ENCODE measurements at regions not wholly inside any gene's neighbourhood (a gene's known extent, or its start where the extent isn't known, plus 50 kb on each side); places are given as distances from the start of the nearest gene placed in this dataset.

GRCh38 chr20:59459586-59459985, 144.8 kb upstream of the PHACTR3 start:
- no peak for TF ChIP-seq POLR2A (IDR thresholded peaks at IDR 0.05)
- no peak for TF ChIP-seq CTCF (IDR thresholded peaks at IDR 0.05)
- TF ChIP-seq POLR2AphosphoS5 (IDR thresholded peaks at IDR 0.05; ENCODE audit: insufficient read depth in 1 of 2, low read depth in 1 of 2) = no peak

Measured in vagina (tissue), 2 donors.